ENCODE measurements at regions not wholly inside any gene's neighbourhood (a gene's known extent, or its start where the extent isn't known, plus 50 kb on each side); places are given as distances from the start of the nearest gene placed in this dataset.

GRCh38 chr7:106450716-106451115, 165.9 kb upstream of the NAMPT start:
- TF ChIP-seq, protein P1, sequence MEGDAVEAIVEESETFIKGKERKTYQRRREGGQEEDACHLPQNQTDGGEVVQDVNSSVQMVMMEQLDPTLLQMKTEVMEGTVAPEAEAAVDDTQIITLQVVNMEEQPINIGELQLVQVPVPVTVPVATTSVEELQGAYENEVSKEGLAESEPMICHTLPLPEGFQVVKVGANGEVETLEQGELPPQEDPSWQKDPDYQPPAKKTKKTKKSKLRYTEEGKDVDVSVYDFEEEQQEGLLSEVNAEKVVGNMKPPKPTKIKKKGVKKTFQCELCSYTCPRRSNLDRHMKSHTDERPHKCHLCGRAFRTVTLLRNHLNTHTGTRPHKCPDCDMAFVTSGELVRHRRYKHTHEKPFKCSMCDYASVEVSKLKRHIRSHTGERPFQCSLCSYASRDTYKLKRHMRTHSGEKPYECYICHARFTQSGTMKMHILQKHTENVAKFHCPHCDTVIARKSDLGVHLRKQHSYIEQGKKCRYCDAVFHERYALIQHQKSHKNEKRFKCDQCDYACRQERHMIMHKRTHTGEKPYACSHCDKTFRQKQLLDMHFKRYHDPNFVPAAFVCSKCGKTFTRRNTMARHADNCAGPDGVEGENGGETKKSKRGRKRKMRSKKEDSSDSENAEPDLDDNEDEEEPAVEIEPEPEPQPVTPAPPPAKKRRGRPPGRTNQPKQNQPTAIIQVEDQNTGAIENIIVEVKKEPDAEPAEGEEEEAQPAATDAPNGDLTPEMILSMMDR (optimal IDR thresholded peaks at IDR 0.05 in 1 of 3, IDR thresholded peaks at IDR 0.05 in 1 of 3, conservative IDR thresholded peaks at IDR 0.05 in 1 of 3; ENCODE audit: extremely low read depth in 1 of 3, insufficient read depth in 2 of 3, low read length in 3 of 3), result no peak
- no peak for TF ChIP-seq EZH2 (IDR thresholded peaks at IDR 0.05; ENCODE audit: low read length)
